ENCODE measurements at regions not wholly inside any gene's neighbourhood (a gene's known extent, or its start where the extent isn't known, plus 50 kb on each side); places are given as distances from the start of the nearest gene placed in this dataset.

GRCh38 chr10:123613346-123613850 is 52.8 kb upstream of the GPR26 start:
- intact Hi-C loops (cut with DNase I): no loop called here
- no peaks in the 10 kb centered on the region for H3K4me1 ChIP-seq (replicated peaks)
- 77% methylated on average over 7 of the region's 7 CpGs for WGBS
- no peak overlapping the region for H3K27ac ChIP-seq
- H3K27me3 ChIP-seq (replicated peaks; ENCODE audit: insufficient read depth): no peaks in the 10 kb centered on the region
- no peaks in the 10 kb centered on the region for H3K9me3 ChIP-seq
- no peak for DNase-seq (ENCODE audit: low spot score)
- TF ChIP-seq POLR2A (IDR thresholded peaks at IDR 0.05): no peak
- H3K4me3 ChIP-seq: no peak overlapping the region
- H3K36me3 ChIP-seq: no peaks in the 10 kb centered on the region

GRCh38 chr10:123614888-123615287 is 51.3 kb upstream of the GPR26 start:
- Histone ChIP-seq H3K4me3 (no peak overlapping the region), H3K36me3 (no peaks in the 10 kb centered on the region), H3K27me3 (replicated peaks; ENCODE audit: insufficient read depth) (no peaks in the 10 kb centered on the region), H3K4me1 (replicated peaks) (no peaks in the 10 kb centered on the region), H3K27ac (no peak overlapping the region), H3K9me3 (no peaks in the 10 kb centered on the region)
- intact Hi-C loops (cut with DNase I): no loop called here
- DNase-seq (ENCODE audit: low spot score): peak; percentile 50
- TF ChIP-seq POLR2A (IDR thresholded peaks at IDR 0.05) (no peak), CTCF (IDR thresholded peaks at IDR 0.05) (no peak), POLR2AphosphoS5 (IDR thresholded peaks at IDR 0.05) (no peak)
- WGBS: 15% methylated on average over 12 of the region's 12 CpGs

Small RNA genes lying in the stretch of these regions (small RNA-seq; reads per million reads assigned to genes)
- 0 reads per million in 2 donors for gene AL160290.3
